GM23338 (cell line): ENCODE measurements at regions not wholly inside any gene's neighbourhood (a gene's known extent, or its start where the extent isn't known, plus 50 kb on each side); places are given as distances from the start of the nearest gene placed in this dataset.

Experiments
- ATAC-seq: fragments of 200-7000 bp; cut with Tn5 transposase; 3 replicates; pipeline ENCODE4 v1.9.1; 2020
- DNase-seq: peaks from one replicate; pipeline ENCODE4 v3.0.0-alpha.2; 2015; ENCODE audit warnings: low spot score
- H2AFZ ChIP-seq: fragments of 200-600 bp; sonication (generic); 2 replicates; pipeline ENCODE4 v1.8.0; 2016; ENCODE audit warnings: antibody characterized with exemption, mild to moderate bottlenecking, moderate library complexity
- H3F3A ChIP-seq: fragments of 200-600 bp; sonication (generic); replicated peaks from 2 replicates; pipeline ENCODE4 v1.8.0; 2017; ENCODE audit warnings: antibody characterized with exemption, mixed run types, low read depth
- H3K27ac ChIP-seq: fragments of 200-600 bp; sonication (generic); 2 replicates; pipeline ENCODE4 v1.6.1; 2016; ENCODE audit warnings: low read depth
- H3K27me3 ChIP-seq: fragments of 200-600 bp; sonication (generic); 2 replicates; pipeline ENCODE4 v1.8.0; 2016; ENCODE audit warnings: mild to moderate bottlenecking, mixed run types, moderate library complexity; ENCODE audit not compliant: insufficient read depth
- H3K36me3 ChIP-seq: fragments of 200-600 bp; sonication (generic); 2 replicates; pipeline ENCODE4 v1.8.0; 2016; ENCODE audit warnings: mild to moderate bottlenecking; ENCODE audit not compliant: insufficient read depth
- H3K4me1 ChIP-seq: fragments of 200-600 bp; sonication (generic); 2 replicates; pipeline ENCODE4 v1.8.0; 2016; ENCODE audit warnings: mild to moderate bottlenecking, moderate library complexity; ENCODE audit not compliant: insufficient read depth
- H3K4me2 ChIP-seq: fragments of 200-600 bp; sonication (generic); 2 replicates; pipeline ENCODE4 v1.7.1; 2017; ENCODE audit warnings: mixed run types
- H3K4me3 ChIP-seq: fragments of 200-600 bp; sonication (generic); 2 replicates; pipeline ENCODE4 v1.6.1; 2016; ENCODE audit warnings: mixed run types
- H3K79me2 ChIP-seq: fragments of 200-600 bp; sonication (generic); replicated peaks from 2 replicates; pipeline ENCODE4 v1.8.0; 2017; ENCODE audit warnings: mild to moderate bottlenecking; ENCODE audit not compliant: insufficient read depth
- H3K9me2 ChIP-seq: fragments of 200-600 bp; sonication (generic); 2 replicates; pipeline ENCODE4 v1.8.0; 2017; ENCODE audit not compliant: insufficient read depth
- H4K20me1 ChIP-seq: fragments of 200-600 bp; sonication (generic); replicated peaks from 2 replicates; pipeline ENCODE4 v1.8.0; 2017; ENCODE audit warnings: mild to moderate bottlenecking; ENCODE audit not compliant: insufficient read depth
- H3K27ac Mint-ChIP-seq: 2 replicates; pipeline ENCODE4 v1.8.0; 2020; ENCODE audit warnings: inconsistent platforms, mild to moderate bottlenecking, moderate library complexity, mixed read lengths
- H3K27me3 Mint-ChIP-seq: 3 replicates; pipeline ENCODE4 v1.8.0; 2022; ENCODE audit warnings: low read depth, mild to moderate bottlenecking, moderate library complexity, mixed read lengths, inconsistent platforms; ENCODE audit not compliant: insufficient read depth, poor library complexity
- H3K36me3 Mint-ChIP-seq: 3 replicates; pipeline ENCODE4 v1.8.0; 2021; ENCODE audit warnings: low read depth, mild to moderate bottlenecking, inconsistent platforms, moderate library complexity, mixed read lengths
- H3K4me1 Mint-ChIP-seq: 3 replicates; pipeline ENCODE4 v1.8.0; 2020; ENCODE audit warnings: mild to moderate bottlenecking, inconsistent platforms, mixed read lengths
- H3K4me3 Mint-ChIP-seq: 3 replicates; pipeline ENCODE4 v1.8.0; 2021; ENCODE audit warnings: moderate library complexity, mild to moderate bottlenecking, inconsistent platforms, mixed read lengths
- H3K9me3 Mint-ChIP-seq: 3 replicates; pipeline ENCODE4 v1.8.0; 2020; ENCODE audit warnings: moderate library complexity, mild to moderate bottlenecking, inconsistent platforms, mixed read lengths
- CREB1 ChIP-seq: fragments of 250-450 bp; sonication (Bioruptor Pico); IDR thresholded peaks from 2 replicates; pipeline ENCODE4 v1.5.0; 2020; ENCODE audit warnings: low read depth, mild to moderate bottlenecking, moderate library complexity
- ETS1 ChIP-seq: IDR thresholded peaks from 2 replicates; pipeline ENCODE4 v1.6.1; 2016; ENCODE audit warnings: antibody characterized with exemption
- EZH2 ChIP-seq: fragments of 200-600 bp; sonication (generic); IDR thresholded peaks from one replicate; pipeline ENCODE4 v1.8.0; 2017; ENCODE audit warnings: antibody characterized with exemption, mild to moderate bottlenecking, low read depth; ENCODE audit not compliant: unreplicated experiment
- EZH2phosphoT487 ChIP-seq: fragments of 200-600 bp; sonication (generic); IDR thresholded peaks from one replicate; pipeline ENCODE4 v1.8.1; 2018; ENCODE audit warnings: antibody characterized with exemption; ENCODE audit not compliant: unreplicated experiment
- JUNB ChIP-seq: IDR thresholded peaks from one replicate; pipeline ENCODE4 v1.6.1; 2016; ENCODE audit warnings: antibody characterized with exemption; ENCODE audit not compliant: unreplicated experiment
- NANOG ChIP-seq: IDR thresholded peaks from 2 replicates; pipeline ENCODE4 v1.6.1; 2016; ENCODE audit warnings: antibody characterized with exemption, borderline replicate concordance
- STAT1 ChIP-seq: IDR thresholded peaks from one replicate; pipeline ENCODE4 v1.6.1; 2016; ENCODE audit warnings: antibody characterized with exemption; ENCODE audit not compliant: unreplicated experiment
- ZNF114 ChIP-seq: fragments of 250-450 bp; sonication (Bioruptor Pico); IDR thresholded peaks from 2 replicates; pipeline ENCODE4 v1.5.0; 2020; ENCODE audit warnings: mild to moderate bottlenecking, moderate library complexity
- ZNF462 ChIP-seq: fragments of 250-450 bp; sonication (Bioruptor Pico); IDR thresholded peaks from 2 replicates; pipeline ENCODE4 v1.5.0; 2020; ENCODE audit warnings: mild to moderate bottlenecking, moderate library complexity
- TF ChIP-seq, protein P1 (sequence below), 2 experiments: fragments of 200-600 bp in 1 of 2; sonication (generic) in 1 of 2; conservative IDR thresholded peaks; 2 replicates each; pipeline versions ENCODE4 v1.5.1 to v1.6.1; 2016 to 2017; ENCODE audit warnings: antibody characterized with exemption in 2 of 2, low read depth in 2 of 2, mild to moderate bottlenecking in 2 of 2, moderate library complexity in 1 of 2

GRCh38 chr2:225104971-225105370, 62.7 kb upstream of the DOCK10 start:
- Mint-ChIP-seq H3K27ac (no peak overlapping the region), H3K27me3 (peaks cover 3% of the 10 kb centered on the region), H3K9me3 (no peaks in the 10 kb centered on the region), H3K4me1 (peaks cover 8% of the 10 kb centered on the region; the same call in 2 of the 3 replicates), H3K36me3 (no peaks in the 10 kb centered on the region), H3K4me3 (no peak overlapping the region)
- no peak overlapping the region for H3K4me3 ChIP-seq
- TF ChIP-seq EZH2 (no peak), CREB1 (no peak), JUNB (no peak), EZH2phosphoT487 (no peak), ETS1 (no peak)
- ATAC-seq (no peak), DNase-seq (no peak)
- H3K27ac ChIP-seq, result no peak overlapping the region
- no peak overlapping the region for H3K4me2 ChIP-seq
- H3K4me1 ChIP-seq, result 0 out of 2 replicates have a peak, but pooled peaks cover 11% of the 10 kb centered on the region
- H3F3A ChIP-seq, result no peaks in the 10 kb centered on the region
- no peaks in the 10 kb centered on the region for H4K20me1 ChIP-seq
- H3K9me2 ChIP-seq, result no peaks in the 10 kb centered on the region; the same call in none of the 2 replicates
- no peaks in the 10 kb centered on the region for H3K79me2 ChIP-seq
- no peak overlapping the region for H2AFZ ChIP-seq
- no peaks in the 10 kb centered on the region for H3K27me3 ChIP-seq
- H3K36me3 ChIP-seq, result no peaks in the 10 kb centered on the region

DNA sequence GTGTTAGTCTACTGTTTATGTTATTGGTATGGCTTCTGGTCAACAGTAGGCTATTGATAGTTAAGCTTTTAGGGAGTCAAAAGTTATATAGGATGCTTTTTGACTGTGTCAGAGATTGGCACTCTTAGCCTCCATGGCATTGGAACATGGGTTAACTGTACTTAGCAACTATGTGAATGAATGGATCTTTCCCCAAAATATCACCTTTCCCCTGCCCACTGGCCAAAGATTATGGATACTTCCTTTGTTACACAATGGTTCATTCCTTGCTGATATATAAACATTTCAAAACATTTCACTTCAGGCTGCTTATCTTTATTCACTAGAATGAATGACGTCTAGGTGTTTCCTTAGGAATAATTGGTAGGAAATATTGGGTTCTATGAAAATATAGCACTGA, 62.1 kb upstream of the DOCK10 start:
- H4K20me1 ChIP-seq, result no peaks in the 10 kb centered on the region
- ATAC-seq (no peak), DNase-seq (no peak)
- Mint-ChIP-seq H3K4me1 (peaks cover 8% of the 10 kb centered on the region; the same call in 2 of the 3 replicates), H3K27me3 (peaks cover 3% of the 10 kb centered on the region), H3K9me3 (no peaks in the 10 kb centered on the region), H3K4me3 (no peak overlapping the region), H3K36me3 (no peaks in the 10 kb centered on the region), H3K27ac (no peak overlapping the region)
- H3K27me3 ChIP-seq, result no peaks in the 10 kb centered on the region
- H3K4me3 ChIP-seq, result no peak overlapping the region
- H3K4me1 ChIP-seq, result 0 out of 2 replicates have a peak, but pooled peaks cover 11% of the 10 kb centered on the region
- no peak overlapping the region for H2AFZ ChIP-seq
- H3K27ac ChIP-seq, result no peak overlapping the region
- no peaks in the 10 kb centered on the region for H3K79me2 ChIP-seq
- H3K36me3 ChIP-seq, result no peaks in the 10 kb centered on the region
- H3F3A ChIP-seq, result no peaks in the 10 kb centered on the region
- no peaks in the 10 kb centered on the region; the same call in none of the 2 replicates for H3K9me2 ChIP-seq
- H3K4me2 ChIP-seq, result no peak overlapping the region
- TF ChIP-seq ZNF114 (CRISPR knock-in tag) (no peak), JUNB (no peak), STAT1 (no peak), ZNF462 (CRISPR knock-in tag) (no peak), CREB1 (no peak), EZH2 (no peak), EZH2phosphoT487 (no peak), NANOG (no peak)
- TF ChIP-seq, protein P1, sequence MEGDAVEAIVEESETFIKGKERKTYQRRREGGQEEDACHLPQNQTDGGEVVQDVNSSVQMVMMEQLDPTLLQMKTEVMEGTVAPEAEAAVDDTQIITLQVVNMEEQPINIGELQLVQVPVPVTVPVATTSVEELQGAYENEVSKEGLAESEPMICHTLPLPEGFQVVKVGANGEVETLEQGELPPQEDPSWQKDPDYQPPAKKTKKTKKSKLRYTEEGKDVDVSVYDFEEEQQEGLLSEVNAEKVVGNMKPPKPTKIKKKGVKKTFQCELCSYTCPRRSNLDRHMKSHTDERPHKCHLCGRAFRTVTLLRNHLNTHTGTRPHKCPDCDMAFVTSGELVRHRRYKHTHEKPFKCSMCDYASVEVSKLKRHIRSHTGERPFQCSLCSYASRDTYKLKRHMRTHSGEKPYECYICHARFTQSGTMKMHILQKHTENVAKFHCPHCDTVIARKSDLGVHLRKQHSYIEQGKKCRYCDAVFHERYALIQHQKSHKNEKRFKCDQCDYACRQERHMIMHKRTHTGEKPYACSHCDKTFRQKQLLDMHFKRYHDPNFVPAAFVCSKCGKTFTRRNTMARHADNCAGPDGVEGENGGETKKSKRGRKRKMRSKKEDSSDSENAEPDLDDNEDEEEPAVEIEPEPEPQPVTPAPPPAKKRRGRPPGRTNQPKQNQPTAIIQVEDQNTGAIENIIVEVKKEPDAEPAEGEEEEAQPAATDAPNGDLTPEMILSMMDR (conservative IDR thresholded peaks at IDR 0.05; ENCODE audit: low read depth in 2 of 2), result no peak
